B cell (primary cell): ENCODE measurements at regions not wholly inside any gene's neighbourhood (a gene's known extent, or its start where the extent isn't known, plus 50 kb on each side); places are given as distances from the start of the nearest gene placed in this dataset.

Experiments used
- ATAC-seq: fragments of 200-7000 bp; cut with Tn5 transposase; one replicate; pipeline ENCODE4 v1.10.0; 2021; ENCODE audit warnings: low read depth, mild to moderate bottlenecking, moderate number of reproducible peaks, moderate library complexity
- CTCF ChIA-PET: fragments of 350-600 bp; sonication (Branson Sonifier 250); formaldehyde crosslinking; loops from one replicate; lab custom pipeline; 2021; ENCODE audit warnings: antibody characterized with exemption, inconsistent platforms; lab: Charles Lee
- POLR2A ChIA-PET: fragments of 350-600 bp; sonication (Branson Sonifier 250); formaldehyde crosslinking; loops from one replicate; lab custom pipeline; 2021; ENCODE audit warnings: antibody characterized with exemption; lab: Charles Lee
- DNase-seq: peaks from one replicate; pipeline ENCODE4 v3.0.0; 2013
- H2AFZ ChIP-seq: 2 replicates; pipeline ENCODE4 v1.6.1; 2012; ENCODE audit warnings: mild to moderate bottlenecking, low read depth, low read length; ENCODE audit not compliant: insufficient read depth, poor library complexity, severe bottlenecking
- H3K27ac ChIP-seq, 2 donors: 1 replicate in 1 of 2; 2 replicates in 1 of 2; pipeline ENCODE4 v1.5.1; 2012 to 2013; ENCODE audit warnings: low read length in 2 of 2, mild to moderate bottlenecking in 2 of 2, moderate library complexity in 1 of 2
- H3K27me3 ChIP-seq, 4 experiments: fragments of 200-600 bp in 1 of 4; sonication (generic) in 1 of 4; replicated peaks in 1 of 4; 1 replicate in 2 of 4; 2 replicates in 2 of 4; pipeline versions ENCODE4 v1.6.1 to v1.7.0; 2013 to 2016; ENCODE audit warnings: low read length in 3 of 4, mild to moderate bottlenecking in 2 of 4, mixed read lengths in 1 of 4, moderate library complexity in 1 of 4; ENCODE audit not compliant: insufficient read depth in 4 of 4, control insufficient read depth in 3 of 4; ENCODE audit errors: control extremely low read depth in 1 of 4
- H3K36me3 ChIP-seq, 2 experiments: replicated peaks in 1 of 2; 1 replicate in 1 of 2; 2 replicates in 1 of 2; pipeline versions ENCODE4 v1.6.1 to v1.7.1; 2013; ENCODE audit warnings: low read length in 1 of 2; ENCODE audit not compliant: insufficient read depth in 2 of 2, control insufficient read depth in 1 of 2; ENCODE audit errors: control extremely low read depth in 1 of 2, extremely low read depth in 1 of 2
- H3K4me1 ChIP-seq, 2 donors: fragments of 200-600 bp in 1 of 2; sonication (generic) in 1 of 2; 1 replicate in 1 of 2; 2 replicates in 1 of 2; pipeline versions ENCODE4 v1.5.1 to v1.6.1; 2013 to 2017; ENCODE audit warnings: low read length in 2 of 2; ENCODE audit not compliant: control insufficient read depth in 2 of 2, insufficient read depth in 2 of 2
- H3K4me2 ChIP-seq: replicated peaks from 2 replicates; pipeline ENCODE3; 2012; ENCODE audit warnings: mild to moderate bottlenecking, low read depth, low read length; ENCODE audit not compliant: poor library complexity, severe bottlenecking
- H3K4me3 ChIP-seq, 5 experiments: fragments of 200-600 bp in 1 of 5; sonication (generic) in 1 of 5; 1 replicate in 3 of 5; 2 replicates in 2 of 5; pipeline versions ENCODE4 v1.5.1 to v1.7.0; 2011 to 2016; ENCODE audit warnings: low read length in 4 of 5, mild to moderate bottlenecking in 4 of 5, low read depth in 2 of 5, control low read depth in 1 of 5, moderate library complexity in 1 of 5; ENCODE audit not compliant: insufficient read depth in 1 of 5; ENCODE audit errors: control extremely low read depth in 1 of 5, extremely low read depth in 1 of 5
- H3K79me2 ChIP-seq: fragments of 200-600 bp; sonication (generic); one replicate; pipeline ENCODE4 v1.6.0; 2016; ENCODE audit warnings: low read length; ENCODE audit not compliant: control insufficient read depth, insufficient read depth
- H3K9ac ChIP-seq: fragments of 200-600 bp; sonication (generic); 2 replicates; pipeline ENCODE4 v1.6.1; 2017; ENCODE audit warnings: mild to moderate bottlenecking, low read length, moderate library complexity
- H3K9me3 ChIP-seq, 3 donors: one replicate each; pipeline versions ENCODE4 v1.6.1 to v1.7.1; 2013; ENCODE audit warnings: low read length in 2 of 3; ENCODE audit not compliant: control insufficient read depth in 2 of 3, insufficient read depth in 1 of 3; ENCODE audit errors: control extremely low read depth in 1 of 3
- H4K20me1 ChIP-seq: 2 replicates; pipeline ENCODE4 v1.6.0; 2012; ENCODE audit warnings: mild to moderate bottlenecking, low read length; ENCODE audit not compliant: insufficient read depth, control insufficient read depth, poor library complexity, severe bottlenecking
- H3K27ac Mint-ChIP-seq: one replicate; pipeline ENCODE4 v1.8.0; 2021; ENCODE audit warnings: mixed read lengths
- H3K27me3 Mint-ChIP-seq: one replicate; pipeline ENCODE4 v1.8.0; 2021; ENCODE audit warnings: mixed read lengths
- H3K4me1 Mint-ChIP-seq: one replicate; pipeline ENCODE4 v1.8.0; 2021; ENCODE audit warnings: mixed read lengths
- H3K4me3 Mint-ChIP-seq: one replicate; pipeline ENCODE4 v1.8.0; 2021; ENCODE audit warnings: mixed read lengths
- H3K9me3 Mint-ChIP-seq: one replicate; pipeline ENCODE4 v1.8.0; 2022; ENCODE audit warnings: mixed read lengths; ENCODE audit not compliant: insufficient read depth
- EZH2 ChIP-seq: IDR thresholded peaks from 2 replicates; pipeline ENCODE4 v1.6.1; 2012; ENCODE audit warnings: borderline replicate concordance, low read depth, mild to moderate bottlenecking, moderate library complexity, low read length; ENCODE audit not compliant: insufficient read depth, poor library complexity, severe bottlenecking
- WGBS: methylation state at CpG from one replicate; pipeline ENCODE4 v1.1.5; 2013; ENCODE audit warnings: missing lambda C conversion rate; ENCODE audit not compliant: insufficient coverage; 5-methylcytosine and 5-hydroxymethylcytosine counted together
- intact Hi-C: fragments of 100-400 bp; cut with micrococcal nuclease; formaldehyde crosslinking; loops from one replicate; pipeline ENCODE4 v1.10.0; 2022
- TF ChIP-seq, protein P1 (sequence below): fragments of 200-600 bp; IDR thresholded peaks from one replicate; pipeline ENCODE4 v1.8.0; 2022; ENCODE audit warnings: antibody characterized with exemption, mild to moderate bottlenecking

DNA sequence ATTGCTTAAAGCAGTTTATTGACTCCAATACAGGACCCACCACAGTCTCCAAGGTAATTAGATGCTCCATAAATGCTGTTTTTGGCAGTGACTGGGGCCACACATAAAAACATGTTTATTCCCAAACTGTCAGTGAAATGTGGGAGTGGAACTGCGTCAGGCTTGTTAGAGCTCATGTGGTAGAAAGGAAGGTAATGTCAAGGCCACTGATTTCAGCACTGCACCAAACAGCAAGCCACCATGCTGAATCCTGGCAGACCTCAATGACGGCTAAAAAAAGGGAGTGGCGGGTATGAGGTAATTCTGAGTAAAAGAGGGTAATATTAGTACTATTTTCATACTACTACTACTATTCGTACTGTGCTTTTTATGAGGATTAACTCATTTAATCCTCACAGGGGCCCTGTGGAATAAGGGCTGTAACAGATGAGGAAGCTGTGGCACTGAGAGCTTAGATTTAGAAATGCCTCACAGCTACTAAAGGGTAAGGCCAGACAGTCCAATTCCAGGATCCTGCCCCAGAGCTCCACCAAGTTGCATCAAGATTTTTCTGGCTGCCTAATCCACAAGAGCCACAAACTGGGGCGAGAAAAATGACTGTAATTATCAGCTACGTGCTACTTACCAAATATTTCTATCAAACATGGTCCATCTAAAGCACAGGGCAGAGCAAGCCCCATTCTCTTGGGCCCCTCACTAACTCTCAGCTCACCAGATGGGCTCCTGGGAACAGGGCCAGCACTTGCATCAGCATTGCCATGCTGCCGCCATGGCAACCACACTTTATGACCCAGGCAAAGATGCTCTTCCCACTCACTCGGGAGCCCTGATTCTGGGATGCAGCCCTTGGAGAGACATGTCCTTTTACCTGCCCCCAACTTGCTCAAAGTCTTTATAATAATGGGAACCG is 83.6 kb upstream of the SPATA12 start:
- no peaks in the 10 kb centered on the region for H3K27me3 ChIP-seq
- H3K27me3 Mint-ChIP-seq: no peaks in the 10 kb centered on the region
- H3K4me3 Mint-ChIP-seq: no peak overlapping the region
- ChIA-PET POLR2A (no interaction called here), CTCF (interaction anchor here (0.6 to 1.1 kb wide), 3 partner anchors 12 to 176 kb away, joined by 3 to 6 read pairs (median 4); no protein-coding TSS in a partner anchor)
- no peaks in the 10 kb centered on the region for H3K4me1 ChIP-seq
- intact Hi-C loops: no loop called here
- H4K20me1 ChIP-seq: no peaks in the 10 kb centered on the region
- H2AFZ ChIP-seq: no peak overlapping the region
- no peak overlapping the region for H3K4me3 ChIP-seq
- no peak for DNase-seq
- no peak overlapping the region for H3K27ac ChIP-seq
- no peak overlapping the region for H3K27ac Mint-ChIP-seq
- H3K9me3 Mint-ChIP-seq: no peaks in the 10 kb centered on the region
- H3K9ac ChIP-seq: no peak overlapping the region
- WGBS: 91% methylated on average over 5 of the region's 9 CpGs
- H3K4me2 ChIP-seq: no peak overlapping the region
- no peaks in the 10 kb centered on the region for H3K36me3 ChIP-seq
- no peaks in the 10 kb centered on the region for H3K9me3 ChIP-seq
- H3K4me1 Mint-ChIP-seq: no peaks in the 10 kb centered on the region
- no peak for ATAC-seq
- TF ChIP-seq, protein P1, sequence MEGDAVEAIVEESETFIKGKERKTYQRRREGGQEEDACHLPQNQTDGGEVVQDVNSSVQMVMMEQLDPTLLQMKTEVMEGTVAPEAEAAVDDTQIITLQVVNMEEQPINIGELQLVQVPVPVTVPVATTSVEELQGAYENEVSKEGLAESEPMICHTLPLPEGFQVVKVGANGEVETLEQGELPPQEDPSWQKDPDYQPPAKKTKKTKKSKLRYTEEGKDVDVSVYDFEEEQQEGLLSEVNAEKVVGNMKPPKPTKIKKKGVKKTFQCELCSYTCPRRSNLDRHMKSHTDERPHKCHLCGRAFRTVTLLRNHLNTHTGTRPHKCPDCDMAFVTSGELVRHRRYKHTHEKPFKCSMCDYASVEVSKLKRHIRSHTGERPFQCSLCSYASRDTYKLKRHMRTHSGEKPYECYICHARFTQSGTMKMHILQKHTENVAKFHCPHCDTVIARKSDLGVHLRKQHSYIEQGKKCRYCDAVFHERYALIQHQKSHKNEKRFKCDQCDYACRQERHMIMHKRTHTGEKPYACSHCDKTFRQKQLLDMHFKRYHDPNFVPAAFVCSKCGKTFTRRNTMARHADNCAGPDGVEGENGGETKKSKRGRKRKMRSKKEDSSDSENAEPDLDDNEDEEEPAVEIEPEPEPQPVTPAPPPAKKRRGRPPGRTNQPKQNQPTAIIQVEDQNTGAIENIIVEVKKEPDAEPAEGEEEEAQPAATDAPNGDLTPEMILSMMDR: no peak
- TF ChIP-seq EZH2: no peak
- no peaks in the 10 kb centered on the region for H3K79me2 ChIP-seq

GRCh38 chr3:56975567-56975966 is 84.9 kb upstream of the SPATA12 start:
- Histone ChIP-seq H3K27me3 (no peaks in the 10 kb centered on the region), H3K36me3 (no peaks in the 10 kb centered on the region), H2AFZ (no peak overlapping the region), H3K27ac (no peak overlapping the region), H3K4me3 (no peak overlapping the region), H3K9me3 (no peaks in the 10 kb centered on the region), H3K9ac (no peak overlapping the region), H3K79me2 (no peaks in the 10 kb centered on the region), H4K20me1 (no peaks in the 10 kb centered on the region), H3K4me2 (no peak overlapping the region), H3K4me1 (peaks cover under 1 to 1% of the 10 kb centered on the region in 2 donors)
- no peaks in the 10 kb centered on the region for H3K27me3 Mint-ChIP-seq
- intact Hi-C loops: no loop called here
- no peak overlapping the region for H3K4me3 Mint-ChIP-seq
- no peak overlapping the region for H3K27ac Mint-ChIP-seq
- no CpG with 5 or more reads among the region's 1 CpG for WGBS
- peaks cover 2% of the 10 kb centered on the region for H3K4me1 Mint-ChIP-seq
- no peak for ATAC-seq
- TF ChIP-seq, protein P1: no peak
- TF ChIP-seq EZH2: no peak
- DNase-seq: no peak
- no peaks in the 10 kb centered on the region for H3K9me3 Mint-ChIP-seq
- ChIA-PET CTCF (interaction anchor here (0.6 to 1.2 kb wide), 2 partner anchors 12 to 13 kb away, joined by 3 read pairs; no protein-coding TSS in a partner anchor), POLR2A (no interaction called here)
